Suppressor macrophage treated with lipopolysaccharide for 1 hour (primary cell): ENCODE measurements at regions not wholly inside any gene's neighbourhood (a gene's known extent, or its start where the extent isn't known, plus 50 kb on each side); places are given as distances from the start of the nearest gene placed in this dataset.
"Not testable (repeated sequence)": the region's sequence is repeated elsewhere in the genome, so short reads cannot be mapped to it uniquely, and the experiment has no call there.

Experiments
- DNase-seq, 3 donors: peaks; one replicate each; pipeline ENCODE4 v3.0.0-alpha.2; 2020 to 2022

DNA sequence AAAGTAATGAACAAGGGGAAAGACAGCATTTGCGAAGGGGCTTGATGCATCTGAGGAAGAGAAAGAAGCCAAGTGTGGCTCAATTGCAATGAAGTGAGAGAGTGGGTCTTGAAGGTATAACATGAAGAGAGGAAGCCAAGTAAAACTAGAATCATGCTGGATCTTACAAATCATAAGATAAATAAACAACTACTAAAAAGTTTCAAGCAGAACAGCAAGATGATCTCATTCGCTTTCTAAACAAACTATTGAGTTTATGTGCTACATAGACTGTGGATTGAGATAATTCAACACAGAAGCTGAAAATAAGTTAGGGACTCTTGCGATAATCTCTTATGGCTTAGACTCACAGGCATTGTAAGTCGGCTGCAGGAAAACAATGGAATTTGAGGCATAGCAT is 1310.5 kb upstream of the NRXN1 start:
- no peak for DNase-seq

DNA sequence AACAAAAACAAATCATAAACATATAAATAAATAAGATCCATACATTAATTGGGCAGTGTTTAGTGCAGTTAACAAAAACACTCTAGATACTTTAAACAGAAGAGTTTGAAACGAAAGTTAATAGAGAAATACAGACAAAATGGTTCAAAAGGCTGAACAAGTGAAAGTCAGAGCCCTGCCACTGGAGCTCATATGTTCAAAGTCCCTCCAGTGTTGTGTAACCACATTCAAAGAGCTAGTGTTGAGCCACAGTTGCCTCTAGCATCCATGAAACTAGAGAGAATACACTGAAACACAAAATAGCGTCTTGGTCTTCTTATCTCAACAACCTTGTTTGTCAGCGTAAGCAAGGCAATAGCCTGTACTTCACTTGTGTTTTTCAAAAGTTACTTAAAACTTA is 1309.8 kb upstream of the NRXN1 start:
- DNase-seq, result no peak

DNA sequence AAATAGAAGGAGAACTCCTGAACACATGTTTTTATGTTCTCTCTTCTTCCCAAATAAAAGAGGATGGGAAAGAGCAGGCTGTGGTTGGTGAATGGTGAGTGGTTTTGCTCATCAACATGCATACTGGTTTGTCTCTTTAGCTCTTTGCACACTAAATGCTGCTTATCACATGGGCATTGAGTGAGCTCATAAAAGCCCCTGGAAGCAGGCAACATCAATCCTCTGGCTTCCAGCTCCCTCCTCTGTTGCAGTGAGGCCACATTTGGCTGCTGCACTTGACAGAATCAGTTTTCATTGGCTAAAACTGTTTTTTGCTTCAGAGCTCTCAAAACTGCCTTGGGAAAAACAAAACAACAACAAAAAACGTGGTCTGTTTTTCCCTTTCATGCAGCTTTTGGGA is 1308.2 kb upstream of the NRXN1 start:
- DNase-seq, result no peak

DNA sequence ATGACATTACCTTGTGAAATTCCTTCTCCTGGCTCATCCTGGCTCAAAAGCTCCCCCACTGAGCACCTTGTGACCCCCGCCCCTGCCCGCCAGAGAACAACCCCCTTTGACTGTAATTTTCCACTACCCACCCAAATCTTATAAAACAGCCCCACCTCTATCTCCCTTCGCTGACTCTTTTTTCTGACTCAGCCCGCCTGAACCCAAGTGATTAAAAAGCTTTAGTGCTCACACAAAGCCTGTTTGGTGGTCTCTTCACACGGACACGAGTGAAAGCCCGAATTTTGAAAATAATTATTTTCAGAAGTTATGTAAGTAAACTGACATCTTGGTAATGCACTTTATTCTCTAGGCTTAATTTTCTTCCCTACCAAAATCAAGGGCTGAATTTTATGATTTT is 1305.9 kb upstream of the NRXN1 start:
- DNase-seq, result not testable (repeated sequence)

DNA sequence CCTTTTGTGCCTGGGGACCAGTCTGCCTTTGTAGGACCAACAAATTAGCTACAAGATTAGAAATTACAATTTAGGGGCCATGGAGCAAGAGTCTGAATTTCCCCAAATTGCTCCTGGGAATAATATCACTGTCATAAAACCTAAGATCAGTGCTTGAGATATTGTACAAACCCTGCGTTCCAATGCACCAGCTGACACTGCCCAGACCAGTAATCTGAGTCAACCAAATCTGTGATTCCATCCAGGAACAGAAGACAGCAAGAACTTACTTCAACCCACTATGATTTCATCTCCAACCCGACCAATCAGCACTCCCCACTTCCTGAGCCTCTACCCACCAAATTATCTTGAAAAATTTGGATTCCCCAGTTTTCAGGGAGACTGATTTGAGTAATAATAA is 1305.0 kb upstream of the NRXN1 start:
- no peak for DNase-seq

DNA sequence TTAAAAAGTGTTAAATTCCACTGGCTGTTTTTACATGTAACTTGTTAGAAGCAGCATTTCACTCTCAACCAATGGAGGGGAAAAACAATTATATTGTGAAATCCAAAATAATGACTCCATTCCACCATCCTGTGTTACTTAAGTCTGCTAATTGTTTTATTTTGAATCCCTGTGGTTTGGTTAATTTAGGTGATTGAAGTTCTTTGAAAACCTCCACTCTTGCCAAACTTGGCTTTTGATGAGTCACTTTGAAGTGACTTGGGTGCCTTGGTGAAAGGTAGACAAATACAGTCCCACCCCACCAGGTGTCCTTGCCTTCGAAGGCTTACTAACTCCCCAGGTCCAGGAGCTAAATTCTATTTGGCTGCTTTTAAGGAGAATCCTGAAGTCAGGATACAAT is 1303.8 kb upstream of the NRXN1 start:
- DNase-seq, result no peak

DNA sequence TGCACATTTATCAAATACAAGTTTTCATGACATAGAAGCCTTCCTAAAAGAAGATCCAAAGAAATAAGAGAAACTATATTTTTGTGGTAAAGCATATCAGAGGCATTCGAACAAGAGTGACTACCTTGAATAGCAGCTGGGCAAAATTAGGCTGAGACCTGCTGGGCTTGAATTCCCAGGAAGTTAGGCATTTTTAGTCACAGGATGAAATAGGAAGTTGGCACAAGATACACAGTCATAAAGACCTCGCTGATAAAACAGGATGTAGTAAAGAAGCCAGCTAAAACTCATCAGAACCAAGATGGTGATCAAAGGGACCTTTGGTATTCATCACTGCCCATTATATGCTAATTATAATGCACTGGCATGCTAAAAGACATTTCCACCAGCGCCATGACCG is 1302.3 kb upstream of the NRXN1 start:
- no peak for DNase-seq

DNA sequence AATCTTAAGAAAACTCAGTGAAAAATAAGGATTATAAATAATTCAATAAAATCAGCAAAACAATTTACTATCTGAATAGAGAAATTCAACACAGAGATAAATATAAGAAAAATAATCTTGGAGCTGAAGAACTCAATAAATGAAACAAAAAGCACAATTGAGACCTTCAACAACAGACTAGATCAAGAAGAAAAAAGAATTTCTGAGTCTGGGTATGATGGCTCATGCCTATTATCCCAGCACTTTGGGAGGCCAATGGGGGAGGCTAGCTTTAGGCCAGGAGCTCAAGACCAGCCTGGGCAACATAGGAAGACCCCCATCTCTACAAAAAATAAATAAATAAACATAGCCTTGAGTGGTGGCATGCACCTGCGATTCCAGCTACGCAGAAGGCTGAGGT is 1295.7 kb upstream of the NRXN1 start:
- DNase-seq, result no peak

DNA sequence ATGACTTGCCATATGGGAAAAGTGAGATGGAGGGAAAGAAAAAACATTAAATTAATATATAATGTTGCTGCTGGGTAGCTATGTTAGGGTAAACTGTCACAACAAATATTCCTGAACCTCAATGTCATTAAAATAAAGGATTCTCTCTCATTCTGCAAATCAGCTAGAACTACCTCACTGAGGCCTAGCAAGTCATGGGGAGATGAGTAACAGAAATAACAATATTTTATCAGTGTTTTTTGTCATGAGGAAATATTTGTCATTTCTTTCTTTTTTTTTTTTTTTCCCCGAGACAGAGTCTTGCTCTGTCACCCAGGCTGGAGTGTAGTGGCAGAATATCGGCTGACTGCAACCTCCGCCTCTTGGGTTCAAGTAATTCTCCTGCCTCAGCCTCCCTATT is 1282.3 kb upstream of the NRXN1 start:
- DNase-seq, result no peak

DNA sequence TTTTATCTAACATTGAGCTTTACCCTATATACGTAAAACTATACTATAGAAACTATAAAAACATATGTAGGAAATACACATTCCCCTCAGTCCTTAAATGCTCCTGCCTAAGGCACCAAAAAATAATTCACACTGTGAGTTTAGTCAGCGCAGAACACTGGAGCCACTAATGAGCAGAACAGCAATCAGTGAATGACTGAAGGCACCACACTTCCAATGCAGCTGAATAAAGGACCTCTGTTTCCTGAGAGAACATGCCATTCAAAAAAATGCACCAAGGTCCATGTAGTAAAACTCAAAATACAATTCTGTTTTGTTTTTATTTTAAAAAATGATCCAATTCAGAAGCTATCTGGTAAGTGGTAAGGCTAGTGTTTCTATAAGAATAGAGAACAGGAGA is 1280.6 kb upstream of the NRXN1 start:
- no peak for DNase-seq

DNA sequence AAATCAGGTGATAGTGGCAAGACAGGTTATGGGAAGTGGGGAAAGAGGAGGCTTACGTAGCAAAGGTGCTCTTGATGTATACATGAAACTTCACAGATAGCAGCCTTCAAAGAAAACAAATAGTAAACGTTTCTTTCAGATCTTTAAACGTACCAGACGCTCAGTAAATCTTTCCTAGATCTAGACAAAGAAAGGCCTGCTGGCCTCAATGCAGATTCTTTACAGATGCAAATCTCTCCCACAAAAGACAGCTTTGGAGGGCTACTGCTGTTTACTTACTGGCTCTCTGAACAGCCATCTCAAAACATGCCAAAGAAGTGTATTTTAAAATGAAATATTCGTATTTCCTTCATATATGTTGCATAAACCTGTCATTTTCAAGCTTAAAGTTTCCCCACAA is 1279.9 kb upstream of the NRXN1 start:
- DNase-seq, result no peak

DNA sequence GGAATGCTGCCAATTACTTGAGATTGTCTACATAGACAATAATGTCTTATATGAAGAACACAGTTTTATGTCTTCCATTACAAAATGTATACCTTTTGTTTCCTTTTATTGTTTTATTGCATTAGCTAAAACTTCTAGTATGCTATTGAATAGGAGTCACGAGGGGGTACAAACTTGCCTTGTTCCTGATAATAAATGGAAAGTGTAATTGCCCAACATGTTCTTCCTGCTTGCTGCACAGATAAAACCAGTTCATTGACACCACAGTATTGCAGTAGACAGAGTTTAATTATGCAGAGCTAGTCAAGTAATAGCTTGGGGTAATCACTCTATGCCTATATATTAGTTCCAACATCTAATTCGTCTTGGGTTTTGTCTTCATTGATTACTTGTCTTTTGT is 1276.2 kb upstream of the NRXN1 start:
- DNase-seq, result no peak

DNA sequence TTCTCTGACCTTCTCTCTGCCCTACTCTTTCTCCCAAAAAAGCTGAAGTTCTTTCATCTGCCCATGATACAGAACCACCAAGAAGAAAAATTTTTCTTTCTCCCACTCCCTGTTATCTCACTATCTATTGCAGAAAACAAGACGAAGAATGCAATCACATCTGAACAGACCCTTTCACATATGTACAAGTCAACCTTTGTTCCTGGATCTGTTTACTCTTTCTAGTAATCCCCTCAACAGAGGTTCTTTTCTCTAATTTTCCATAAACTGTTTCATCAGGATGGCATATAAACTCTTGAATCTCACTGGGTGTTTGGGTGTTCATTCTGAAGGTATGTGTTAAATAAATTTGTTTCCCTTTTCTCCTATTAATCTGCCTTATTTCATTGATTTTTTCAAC is 1262.7 kb upstream of the NRXN1 start:
- DNase-seq, result no peak

DNA sequence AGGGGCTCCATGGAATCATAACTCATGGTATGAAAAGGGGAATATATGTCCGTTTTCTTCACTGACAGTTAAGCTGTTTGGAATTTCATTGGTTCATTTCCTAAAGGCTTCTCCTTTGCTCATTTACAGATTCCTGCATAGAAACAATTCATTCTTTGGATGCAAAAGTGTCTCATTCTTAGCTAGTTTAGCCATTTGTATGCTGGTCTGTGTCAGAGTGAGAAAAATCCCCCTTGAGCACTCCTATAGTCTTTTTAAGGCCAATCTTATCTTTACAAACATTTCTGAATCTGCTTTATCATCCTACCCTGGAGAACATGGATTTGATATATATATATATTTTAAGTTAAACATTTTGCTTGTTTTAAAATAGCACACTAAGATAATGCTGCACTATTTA is 1260.9 kb upstream of the NRXN1 start:
- no peak for DNase-seq

DNA sequence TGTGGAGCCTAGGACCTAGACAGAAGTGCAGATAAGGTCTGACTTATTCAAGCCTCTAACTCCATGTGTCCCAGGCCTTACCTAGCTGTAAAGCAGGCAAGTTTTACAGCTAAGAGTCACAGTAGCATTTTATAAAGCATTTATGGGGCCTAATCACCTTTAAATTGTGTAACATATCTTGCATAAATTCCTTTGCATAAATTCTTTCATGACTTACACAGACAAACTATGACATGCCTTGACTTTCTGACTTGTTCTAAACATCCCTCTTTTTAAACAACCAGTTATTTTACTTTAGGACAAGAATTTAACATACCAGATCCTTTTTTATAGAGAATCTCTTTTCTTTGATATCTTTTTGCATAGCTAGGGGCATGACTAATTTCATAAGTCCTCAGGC is 1257.8 kb upstream of the NRXN1 start:
- DNase-seq, result no peak

DNA sequence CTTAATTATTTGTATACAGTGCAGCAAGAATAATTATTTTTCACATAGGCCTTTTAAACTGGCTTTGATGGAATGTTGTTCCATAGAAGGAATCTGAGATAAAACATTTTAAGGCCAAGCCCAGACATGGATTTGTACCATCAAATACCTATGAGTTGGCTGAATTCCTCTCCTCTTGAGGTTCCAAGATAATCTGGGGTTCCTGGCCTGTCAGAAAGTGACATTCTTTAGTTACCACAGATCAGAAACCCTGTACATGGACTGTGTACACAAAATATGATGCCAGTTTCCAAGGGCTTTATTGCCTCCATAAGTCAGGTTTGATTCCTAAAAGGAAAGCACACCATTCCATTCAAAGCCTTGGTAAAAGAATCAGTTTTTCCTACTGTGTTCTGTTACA is 1256.7 kb upstream of the NRXN1 start:
- DNase-seq, result no peak

DNA sequence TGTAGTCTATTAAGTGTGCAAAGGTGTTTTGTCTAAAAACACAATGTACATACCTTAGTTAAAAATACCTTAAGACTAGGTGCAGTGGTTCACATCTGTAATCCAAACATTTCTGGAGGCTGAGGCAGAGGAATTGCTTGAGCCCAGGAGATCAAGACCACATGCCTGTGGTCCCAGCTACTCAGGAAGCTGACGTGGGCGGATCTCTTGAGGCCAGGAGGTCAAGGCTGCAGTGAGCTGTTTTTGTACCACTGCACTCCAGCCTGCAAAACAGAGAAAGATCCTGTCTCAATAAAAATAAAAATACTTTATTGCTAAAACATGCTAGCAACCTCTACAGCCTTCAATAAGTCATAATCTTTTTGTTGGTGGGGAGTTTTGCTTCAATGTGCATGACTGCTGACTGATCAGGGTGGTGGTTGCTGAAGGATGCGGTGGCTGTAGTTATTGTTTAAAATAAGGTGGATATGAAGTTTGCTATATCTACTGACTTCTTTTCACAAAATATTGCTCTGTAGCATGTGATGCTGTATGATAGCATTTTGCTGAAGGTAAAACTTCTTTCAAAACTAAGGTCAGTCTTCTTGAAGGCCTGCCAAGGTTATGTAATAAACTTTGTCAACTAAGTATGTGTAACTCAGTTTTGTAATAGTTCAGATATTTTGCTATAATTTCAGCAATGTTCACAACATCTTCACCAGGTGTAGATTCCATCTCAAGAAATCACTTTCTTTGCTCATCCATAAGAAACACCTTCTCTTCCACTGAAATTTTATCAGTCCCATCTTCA is 1238.0 kb upstream of the NRXN1 start:
- no peak for DNase-seq

DNA sequence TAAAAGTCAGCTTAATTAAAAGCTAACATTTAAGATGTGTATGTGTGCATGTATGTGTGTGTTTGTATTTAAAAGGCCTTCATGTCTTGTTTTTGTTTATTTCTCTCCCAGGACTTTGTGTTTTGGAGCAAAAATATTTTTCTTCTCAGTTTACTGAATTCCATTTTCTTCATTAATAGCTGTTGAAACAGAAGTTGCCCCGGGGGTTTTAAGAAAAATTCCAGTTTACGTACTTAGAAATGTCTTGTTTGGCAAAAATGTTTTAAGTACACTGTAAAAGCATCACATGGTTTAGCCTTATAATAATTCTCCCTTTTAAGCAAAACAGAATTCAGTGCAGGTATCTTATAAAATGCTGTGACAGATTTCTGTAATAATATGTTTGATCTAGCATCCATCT is 1233.0 kb upstream of the NRXN1 start:
- no peak for DNase-seq

DNA sequence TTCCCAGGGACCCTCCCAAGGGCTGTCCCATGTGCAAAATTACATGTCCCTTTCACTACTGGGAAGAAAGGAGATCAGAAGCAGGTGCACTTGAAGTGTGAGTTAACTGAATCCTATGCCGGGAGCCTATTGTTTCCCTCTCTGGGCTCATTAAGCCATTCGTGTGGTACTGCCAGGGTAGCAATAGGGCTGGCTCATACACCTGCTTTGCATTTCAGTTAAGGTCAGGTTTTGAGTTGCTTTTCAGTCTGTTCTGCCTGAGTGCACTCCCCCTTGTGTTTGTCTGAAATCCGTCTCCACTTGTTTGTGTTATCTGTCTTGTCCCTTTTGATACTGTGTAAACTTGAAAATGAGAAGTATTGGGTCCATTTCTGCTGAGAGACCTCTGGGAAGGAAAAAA is 1232.6 kb upstream of the NRXN1 start:
- DNase-seq, result no peak

DNA sequence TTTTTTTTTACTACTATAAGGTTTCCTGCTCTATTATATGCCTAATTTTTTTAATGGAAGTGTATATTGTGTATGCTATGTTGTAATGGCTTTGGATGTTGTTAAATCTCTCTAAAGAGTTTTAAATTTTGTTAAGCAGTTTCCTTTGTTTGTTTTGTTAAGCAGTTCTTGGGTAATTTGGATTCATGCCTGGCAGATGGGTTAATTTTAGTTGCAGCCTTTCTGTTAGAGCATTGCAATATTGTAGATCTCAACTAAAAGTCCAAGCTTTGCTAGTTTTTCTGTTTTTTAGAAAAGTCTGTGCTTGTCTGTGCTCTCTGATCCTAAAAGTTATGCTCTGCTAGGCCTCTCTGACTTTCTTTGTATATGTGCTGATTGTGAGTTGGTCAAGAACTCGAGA is 1229.0 kb upstream of the NRXN1 start:
- no peak for DNase-seq

DNA sequence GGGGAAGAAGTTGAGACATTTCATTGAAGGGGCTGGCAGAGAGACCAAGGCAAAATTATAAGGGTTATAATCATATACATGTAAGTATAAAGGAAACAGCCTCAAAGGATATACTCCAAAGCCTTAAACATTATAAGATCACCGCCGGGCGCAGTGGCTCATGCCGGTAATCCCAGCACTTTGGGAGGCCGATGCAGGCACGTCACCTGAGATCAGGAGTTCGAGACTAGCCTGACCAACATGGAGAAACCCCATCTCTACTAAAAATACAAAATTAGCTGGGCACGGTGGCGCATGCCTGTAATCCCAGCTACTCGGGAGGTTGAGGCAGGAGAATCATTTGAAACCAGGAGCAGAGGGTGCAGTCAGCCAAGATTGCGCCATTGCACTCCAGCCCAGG is 1227.0 kb upstream of the NRXN1 start:
- DNase-seq, result not testable (repeated sequence)

DNA sequence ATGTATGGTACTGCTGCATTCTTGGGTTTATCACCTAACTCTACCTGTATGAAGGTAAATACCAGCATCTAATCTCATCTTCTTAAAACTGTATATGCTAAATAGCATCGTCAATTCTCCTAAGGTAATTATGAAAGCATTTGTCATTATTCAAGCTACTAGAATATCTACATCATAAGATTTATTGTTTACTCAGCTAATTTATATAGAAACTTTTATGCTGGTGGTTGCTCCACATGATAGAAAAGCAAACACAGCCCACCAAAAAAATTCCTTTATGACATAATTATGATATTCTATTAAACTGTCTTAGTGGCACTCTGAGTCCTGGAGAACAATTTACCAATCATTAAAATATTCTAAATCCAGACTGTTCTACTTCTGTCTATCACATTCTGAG is 1226.1 kb upstream of the NRXN1 start:
- DNase-seq, result no peak

DNA sequence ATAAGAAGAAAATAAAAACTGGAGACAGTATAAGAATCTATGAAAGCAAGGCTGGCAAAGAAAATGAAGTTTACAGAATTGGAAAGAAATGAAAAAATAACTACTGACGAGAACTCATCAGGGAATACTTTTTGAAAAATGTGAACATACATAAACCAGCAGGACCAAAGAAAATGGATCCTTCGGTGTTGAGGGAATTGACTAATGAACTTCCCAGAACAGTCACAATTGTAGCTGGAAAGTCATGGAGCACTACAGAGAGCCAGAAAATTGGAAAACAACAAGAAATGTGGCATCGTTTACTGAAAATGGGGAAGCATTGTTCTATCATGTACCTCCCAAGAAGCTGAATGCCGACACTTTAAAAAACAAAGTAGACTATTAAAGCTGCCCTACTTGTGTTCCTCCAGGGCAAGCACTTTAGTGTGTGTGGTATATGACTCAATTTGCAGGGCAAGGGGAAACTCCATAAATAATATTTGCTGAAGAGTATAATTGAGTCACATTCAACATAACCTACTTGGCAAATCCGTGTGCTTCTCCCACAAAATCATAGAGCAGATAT is 1221.6 kb upstream of the NRXN1 start:
- no peak for DNase-seq

DNA sequence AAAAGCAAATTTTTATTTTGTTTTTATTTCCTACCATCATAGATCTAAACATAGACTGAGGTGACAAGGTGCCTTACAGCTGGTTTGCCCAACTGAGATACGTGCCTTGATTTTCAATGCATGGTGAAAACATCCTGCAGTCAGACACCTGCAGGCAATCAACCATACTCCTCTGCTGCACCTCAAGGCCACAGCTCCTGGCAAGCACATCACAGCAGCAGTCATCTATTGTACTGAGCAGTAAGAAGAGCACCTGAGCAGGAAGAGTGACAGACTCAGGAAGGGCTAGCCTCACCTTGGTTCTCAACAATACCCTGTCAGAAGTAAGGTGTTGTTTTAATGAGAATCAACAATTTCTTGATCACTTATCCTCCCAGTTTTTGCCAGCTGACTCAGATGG is 1206.8 kb upstream of the NRXN1 start:
- DNase-seq, result no peak

DNA sequence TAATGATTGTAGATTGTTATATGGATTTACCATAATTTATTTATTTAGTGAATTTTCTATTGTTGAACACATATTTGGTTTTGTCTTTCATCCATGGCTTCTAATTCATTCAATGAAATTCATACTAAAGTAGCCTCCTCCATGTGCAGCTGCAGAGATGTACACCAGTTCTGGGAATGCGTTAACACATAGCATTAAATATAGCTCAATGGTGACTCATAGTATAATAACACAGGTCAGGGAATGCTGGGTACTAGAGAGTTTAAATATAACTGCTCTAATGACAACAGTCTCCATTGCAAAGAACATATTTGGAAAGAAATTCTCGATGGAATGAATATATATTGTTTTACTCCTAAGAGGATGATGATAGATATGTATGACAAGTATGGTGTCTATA is 1190.2 kb upstream of the NRXN1 start:
- no peak for DNase-seq
